Neural crest cell (in vitro differentiated cells): ENCODE measurements at regions not wholly inside any gene's neighbourhood (a gene's known extent, or its start where the extent isn't known, plus 50 kb on each side); places are given as distances from the start of the nearest gene placed in this dataset.

ENCODE experiments used
- DNase-seq: peaks from one replicate; pipeline ENCODE4 v3.0.0; 2021; ENCODE audit warnings: low read depth, mixed read lengths, low spot score
- H3K27ac Mint-ChIP-seq: one replicate; pipeline ENCODE4 v1.8.0; 2021; ENCODE audit warnings: mild to moderate bottlenecking, mixed read lengths; ENCODE audit not compliant: unreplicated experiment
- H3K27me3 Mint-ChIP-seq: 2 replicates; pipeline ENCODE4 v1.8.0; 2021; ENCODE audit warnings: low read depth, mild to moderate bottlenecking, mixed read lengths
- H3K36me3 Mint-ChIP-seq: 2 replicates; pipeline ENCODE4 v1.8.0; 2021; ENCODE audit warnings: low read depth, mild to moderate bottlenecking, mixed read lengths
- H3K4me1 Mint-ChIP-seq: 2 replicates; pipeline ENCODE4 v1.8.0; 2021; ENCODE audit warnings: mixed read lengths
- H3K4me3 Mint-ChIP-seq: one replicate; pipeline ENCODE4 v1.8.0; 2021; ENCODE audit warnings: mild to moderate bottlenecking, mixed read lengths
- H3K9me3 Mint-ChIP-seq: 2 replicates; pipeline ENCODE4 v1.8.0; 2021; ENCODE audit warnings: mixed read lengths
- TF ChIP-seq, protein P1 (sequence below): fragments of 200-600 bp; sonication (generic); conservative IDR thresholded peaks from 2 replicates; pipeline ENCODE4 v1.5.0; 2021; ENCODE audit warnings: antibody characterized with exemption, mild to moderate bottlenecking

DNA sequence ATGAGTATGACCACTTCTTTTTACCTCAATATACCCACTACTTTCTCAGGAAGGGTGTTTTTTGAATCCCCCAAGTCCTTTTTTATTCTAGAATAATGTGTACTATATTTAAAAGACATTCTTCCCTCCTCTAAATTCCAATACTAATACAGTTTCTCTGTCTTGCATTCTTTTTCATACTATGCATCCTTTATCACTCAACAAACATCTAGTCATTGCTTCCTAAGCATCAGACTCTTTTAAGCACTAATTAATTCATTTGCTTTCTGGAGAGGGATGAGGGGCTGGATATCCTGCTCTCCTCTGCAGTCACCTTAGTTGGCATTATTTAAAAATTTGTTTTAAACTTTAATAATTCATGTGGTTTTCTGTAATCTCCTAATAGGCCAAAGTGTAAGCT lies 838.8 kb downstream of the KCNT2 start:
- H3K27me3 Mint-ChIP-seq, result no peaks in the 10 kb centered on the region
- H3K36me3 Mint-ChIP-seq, result no peaks in the 10 kb centered on the region
- no peaks in the 10 kb centered on the region for H3K4me1 Mint-ChIP-seq
- H3K9me3 Mint-ChIP-seq, result no peaks in the 10 kb centered on the region
- H3K4me3 Mint-ChIP-seq, result no peak overlapping the region
- TF ChIP-seq, protein P1, sequence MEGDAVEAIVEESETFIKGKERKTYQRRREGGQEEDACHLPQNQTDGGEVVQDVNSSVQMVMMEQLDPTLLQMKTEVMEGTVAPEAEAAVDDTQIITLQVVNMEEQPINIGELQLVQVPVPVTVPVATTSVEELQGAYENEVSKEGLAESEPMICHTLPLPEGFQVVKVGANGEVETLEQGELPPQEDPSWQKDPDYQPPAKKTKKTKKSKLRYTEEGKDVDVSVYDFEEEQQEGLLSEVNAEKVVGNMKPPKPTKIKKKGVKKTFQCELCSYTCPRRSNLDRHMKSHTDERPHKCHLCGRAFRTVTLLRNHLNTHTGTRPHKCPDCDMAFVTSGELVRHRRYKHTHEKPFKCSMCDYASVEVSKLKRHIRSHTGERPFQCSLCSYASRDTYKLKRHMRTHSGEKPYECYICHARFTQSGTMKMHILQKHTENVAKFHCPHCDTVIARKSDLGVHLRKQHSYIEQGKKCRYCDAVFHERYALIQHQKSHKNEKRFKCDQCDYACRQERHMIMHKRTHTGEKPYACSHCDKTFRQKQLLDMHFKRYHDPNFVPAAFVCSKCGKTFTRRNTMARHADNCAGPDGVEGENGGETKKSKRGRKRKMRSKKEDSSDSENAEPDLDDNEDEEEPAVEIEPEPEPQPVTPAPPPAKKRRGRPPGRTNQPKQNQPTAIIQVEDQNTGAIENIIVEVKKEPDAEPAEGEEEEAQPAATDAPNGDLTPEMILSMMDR, result no peak
- no peak for DNase-seq
- H3K27ac Mint-ChIP-seq, result no peak overlapping the region

DNA sequence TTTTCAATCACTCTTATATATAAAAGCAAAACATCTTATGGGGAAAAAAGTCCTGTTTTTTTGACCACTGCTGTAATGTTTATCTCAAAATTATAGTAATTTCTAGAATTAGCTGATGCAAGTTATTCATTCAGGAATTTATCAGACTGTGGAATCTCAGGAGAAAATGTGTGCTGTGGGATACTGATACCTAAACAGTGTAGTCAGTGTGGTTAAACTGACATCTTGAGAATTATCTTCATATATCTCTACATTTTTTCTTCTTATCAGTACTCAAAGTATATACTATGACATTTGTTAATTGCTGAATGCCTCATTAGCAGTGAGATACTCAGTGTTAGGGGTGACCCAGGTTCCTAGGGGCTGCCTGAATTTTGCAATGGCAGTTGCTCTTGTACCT lies 839.3 kb downstream of the KCNT2 start:
- Mint-ChIP-seq H3K27ac (no peak overlapping the region), H3K4me1 (no peaks in the 10 kb centered on the region), H3K27me3 (no peaks in the 10 kb centered on the region), H3K4me3 (no peak overlapping the region), H3K36me3 (no peaks in the 10 kb centered on the region), H3K9me3 (no peaks in the 10 kb centered on the region)
- no peak for DNase-seq
- TF ChIP-seq, protein P1, result no peak

- Mint-ChIP-seq H3K36me3 (no peaks in the 10 kb centered on the region), H3K27me3 (no peaks in the 10 kb centered on the region), H3K4me1 (no peaks in the 10 kb centered on the region), H3K27ac (no peak overlapping the region), H3K4me3 (no peak overlapping the region), H3K9me3 (no peaks in the 10 kb centered on the region)
- DNase-seq, result no peak
- TF ChIP-seq, protein P1, result no peak
Measured at GRCh38 chr1:195768377-195768776, 839.9 kb downstream of the KCNT2 start.

DNA sequence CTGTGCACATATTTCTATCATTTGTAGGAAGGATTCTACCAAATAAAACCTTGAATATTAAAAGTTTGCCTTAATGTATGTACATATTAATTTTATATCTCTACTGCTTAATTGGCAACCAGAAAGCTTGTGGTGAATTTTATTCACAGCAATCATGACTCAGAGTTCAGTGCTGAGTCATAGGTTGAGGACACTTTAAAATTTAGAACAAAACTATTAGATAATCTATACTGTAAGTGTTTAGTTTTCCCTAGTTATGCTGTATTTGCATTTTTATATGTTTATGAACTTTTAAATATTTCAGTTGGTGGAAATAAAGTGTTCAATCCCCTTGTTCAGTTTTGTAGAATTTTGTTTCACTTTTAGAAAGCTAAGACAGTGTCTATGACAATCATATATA lies 841.5 kb downstream of the KCNT2 start:
- Mint-ChIP-seq H3K27me3 (no peaks in the 10 kb centered on the region), H3K27ac (no peak overlapping the region), H3K4me1 (no peaks in the 10 kb centered on the region), H3K9me3 (no peaks in the 10 kb centered on the region), H3K4me3 (no peak overlapping the region), H3K36me3 (no peaks in the 10 kb centered on the region)
- TF ChIP-seq, protein P1, result no peak
- DNase-seq, result no peak

DNA sequence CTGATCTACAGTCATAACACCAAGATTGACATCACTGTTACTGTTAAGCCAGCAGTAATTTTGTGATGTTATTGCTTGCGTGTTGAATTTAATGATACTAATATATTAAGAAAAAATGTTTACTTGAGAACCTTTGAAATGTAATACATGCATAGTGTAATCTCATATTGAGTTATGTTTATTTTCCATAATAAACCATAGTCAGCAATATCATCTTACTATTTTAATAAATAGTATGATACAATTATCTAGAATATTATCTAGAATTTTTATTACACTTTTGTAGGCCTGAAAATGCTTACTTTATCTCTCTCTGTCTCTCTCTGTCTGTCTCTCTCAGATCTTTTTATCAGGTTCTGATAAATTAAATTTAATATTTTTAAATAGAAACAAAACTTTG lies 843.1 kb downstream of the KCNT2 start:
- Mint-ChIP-seq H3K9me3 (no peaks in the 10 kb centered on the region), H3K36me3 (no peaks in the 10 kb centered on the region), H3K27ac (no peak overlapping the region), H3K4me3 (no peak overlapping the region), H3K4me1 (no peaks in the 10 kb centered on the region), H3K27me3 (no peaks in the 10 kb centered on the region)
- TF ChIP-seq, protein P1, result no peak
- no peak for DNase-seq

DNA sequence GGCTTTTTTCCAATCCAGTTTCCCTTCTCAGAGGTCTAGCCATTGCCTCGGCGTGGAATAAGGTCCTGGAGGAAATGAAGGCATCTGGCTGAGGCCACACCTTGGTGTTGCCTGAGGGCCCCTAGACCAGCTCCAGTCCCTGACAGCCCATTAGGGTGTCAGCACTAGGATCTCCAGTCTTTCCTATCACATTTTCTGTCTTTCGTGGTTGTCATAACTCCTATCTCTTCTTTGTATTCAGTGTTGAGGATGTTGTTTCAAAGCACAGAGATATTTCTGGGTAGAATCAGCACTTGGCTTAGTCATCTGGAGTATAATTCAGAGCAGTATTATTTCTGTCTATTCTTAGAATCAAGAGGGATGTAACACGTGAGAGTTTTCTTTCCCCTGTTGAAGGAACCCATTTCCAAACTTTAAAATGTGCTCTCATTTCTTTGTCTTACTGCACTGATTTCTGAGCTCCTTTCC lies 844.3 kb downstream of the KCNT2 start:
- TF ChIP-seq, protein P1, result no peak
- Mint-ChIP-seq H3K36me3 (no peaks in the 10 kb centered on the region), H3K27ac (no peak overlapping the region)

More for the DNA sequence above, 844.3 kb downstream of the KCNT2 start:
- Mint-ChIP-seq H3K4me1 (no peaks in the 10 kb centered on the region), H3K9me3 (no peaks in the 10 kb centered on the region), H3K27me3 (no peaks in the 10 kb centered on the region), H3K4me3 (no peak overlapping the region)
- DNase-seq, result no peak
